Hepatocyte (in vitro differentiated cells): ENCODE measurements at regions not wholly inside any gene's neighbourhood (a gene's known extent, or its start where the extent isn't known, plus 50 kb on each side); places are given as distances from the start of the nearest gene placed in this dataset.
"Not testable (repeated sequence)": the region's sequence is repeated elsewhere in the genome, so short reads cannot be mapped to it uniquely, and the experiment has no call there.

ENCODE experiments used
- DNase-seq: peaks from one replicate; pipeline ENCODE4 v3.0.0-alpha.2; 2016; ENCODE audit warnings: low spot score
- H2AFZ ChIP-seq: fragments of 200-600 bp; sonication (generic); 2 replicates; pipeline ENCODE4 v1.6.0; 2016; ENCODE audit warnings: antibody characterized with exemption, mild to moderate bottlenecking
- H3K27ac ChIP-seq: fragments of 200-600 bp; sonication (generic); 2 replicates; pipeline ENCODE4 v1.5.1; 2016; ENCODE audit warnings: mild to moderate bottlenecking
- H3K27me3 ChIP-seq: fragments of 200-600 bp; sonication (generic); 2 replicates; pipeline ENCODE4 v1.6.1; 2016
- H3K36me3 ChIP-seq: fragments of 200-600 bp; sonication (generic); replicated peaks from 2 replicates; pipeline ENCODE4 v1.5.1; 2016; ENCODE audit warnings: low read depth; ENCODE audit not compliant: insufficient read depth
- H3K4me1 ChIP-seq: fragments of 200-600 bp; sonication (generic); 2 replicates; pipeline ENCODE4 v1.5.1; 2016; ENCODE audit warnings: mild to moderate bottlenecking, moderate library complexity; ENCODE audit not compliant: insufficient read depth
- H3K4me2 ChIP-seq: fragments of 200-600 bp; sonication (generic); 2 replicates; pipeline ENCODE4 v1.6.0; 2016
- H3K4me3 ChIP-seq: fragments of 200-600 bp; sonication (generic); 2 replicates; pipeline ENCODE4 v1.5.1; 2016; ENCODE audit warnings: mild to moderate bottlenecking
- H3K79me2 ChIP-seq: fragments of 200-600 bp; sonication (generic); 2 replicates; pipeline ENCODE4 v1.6.0; 2017; ENCODE audit warnings: mild to moderate bottlenecking
- H3K9me2 ChIP-seq: fragments of 200-600 bp; sonication (generic); replicated peaks from 2 replicates; pipeline ENCODE4 v1.6.0; 2017; ENCODE audit warnings: mild to moderate bottlenecking; ENCODE audit not compliant: insufficient read depth
- H3K9me3 ChIP-seq: fragments of 200-600 bp; sonication (generic); 2 replicates; pipeline ENCODE4 v1.5.1; 2016; ENCODE audit warnings: low read depth, mild to moderate bottlenecking
- H4K20me1 ChIP-seq: fragments of 200-600 bp; sonication (generic); 2 replicates; pipeline ENCODE4 v1.6.0; 2016; ENCODE audit warnings: mild to moderate bottlenecking; ENCODE audit not compliant: insufficient read depth, poor library complexity, severe bottlenecking
- EZH2 ChIP-seq: fragments of 200-600 bp; sonication (generic); IDR thresholded peaks from 2 replicates; pipeline ENCODE4 v1.6.1; 2016; ENCODE audit warnings: antibody characterized with exemption, mild to moderate bottlenecking, borderline replicate concordance
- EZH2phosphoT487 ChIP-seq: fragments of 200-600 bp; sonication (generic); IDR thresholded peaks from one replicate; pipeline ENCODE4 v1.6.1; 2018; ENCODE audit warnings: antibody characterized with exemption, mild to moderate bottlenecking, low read depth, moderate library complexity; ENCODE audit not compliant: unreplicated experiment, severe bottlenecking
- whole genome bisulfite sequencing: methylation state at CpG from one replicate; pipeline ENCODE4 v1.1.6; 2016; ENCODE audit warnings: low lambda C conversion rate; ENCODE audit errors: missing lambda C conversion rate; 5-methylcytosine and 5-hydroxymethylcytosine counted together
- TF ChIP-seq, protein P1 (sequence below): fragments of 200-600 bp; sonication (generic); IDR thresholded peaks from 2 replicates; pipeline ENCODE4 v1.5.1; 2016; ENCODE audit warnings: antibody characterized with exemption, mild to moderate bottlenecking; ENCODE audit not compliant: poor library complexity

- Histone ChIP-seq H3K4me1 (no peaks in the 10 kb centered on the region), H3K4me2 (no peak overlapping the region), H3K36me3 (no peaks in the 10 kb centered on the region), H3K9me2 (no peaks in the 10 kb centered on the region), H3K79me2 (no peaks in the 10 kb centered on the region), H3K9me3 (no peaks in the 10 kb centered on the region), H3K27me3 (no peaks in the 10 kb centered on the region), H4K20me1 (no peaks in the 10 kb centered on the region), H2AFZ (no peak overlapping the region), H3K4me3 (no peak overlapping the region), H3K27ac (no peak overlapping the region)
- no peak for TF ChIP-seq EZH2
- TF ChIP-seq, protein P1, sequence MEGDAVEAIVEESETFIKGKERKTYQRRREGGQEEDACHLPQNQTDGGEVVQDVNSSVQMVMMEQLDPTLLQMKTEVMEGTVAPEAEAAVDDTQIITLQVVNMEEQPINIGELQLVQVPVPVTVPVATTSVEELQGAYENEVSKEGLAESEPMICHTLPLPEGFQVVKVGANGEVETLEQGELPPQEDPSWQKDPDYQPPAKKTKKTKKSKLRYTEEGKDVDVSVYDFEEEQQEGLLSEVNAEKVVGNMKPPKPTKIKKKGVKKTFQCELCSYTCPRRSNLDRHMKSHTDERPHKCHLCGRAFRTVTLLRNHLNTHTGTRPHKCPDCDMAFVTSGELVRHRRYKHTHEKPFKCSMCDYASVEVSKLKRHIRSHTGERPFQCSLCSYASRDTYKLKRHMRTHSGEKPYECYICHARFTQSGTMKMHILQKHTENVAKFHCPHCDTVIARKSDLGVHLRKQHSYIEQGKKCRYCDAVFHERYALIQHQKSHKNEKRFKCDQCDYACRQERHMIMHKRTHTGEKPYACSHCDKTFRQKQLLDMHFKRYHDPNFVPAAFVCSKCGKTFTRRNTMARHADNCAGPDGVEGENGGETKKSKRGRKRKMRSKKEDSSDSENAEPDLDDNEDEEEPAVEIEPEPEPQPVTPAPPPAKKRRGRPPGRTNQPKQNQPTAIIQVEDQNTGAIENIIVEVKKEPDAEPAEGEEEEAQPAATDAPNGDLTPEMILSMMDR = no peak
- no peak for TF ChIP-seq EZH2phosphoT487
- WGBS = 75% methylated on average over 1 of the region's 1 CpG
- DNase-seq = no peak
Measured at GRCh38 chr1:211196880-211197279, 62.3 kb upstream of the RCOR3 start.

DNA sequence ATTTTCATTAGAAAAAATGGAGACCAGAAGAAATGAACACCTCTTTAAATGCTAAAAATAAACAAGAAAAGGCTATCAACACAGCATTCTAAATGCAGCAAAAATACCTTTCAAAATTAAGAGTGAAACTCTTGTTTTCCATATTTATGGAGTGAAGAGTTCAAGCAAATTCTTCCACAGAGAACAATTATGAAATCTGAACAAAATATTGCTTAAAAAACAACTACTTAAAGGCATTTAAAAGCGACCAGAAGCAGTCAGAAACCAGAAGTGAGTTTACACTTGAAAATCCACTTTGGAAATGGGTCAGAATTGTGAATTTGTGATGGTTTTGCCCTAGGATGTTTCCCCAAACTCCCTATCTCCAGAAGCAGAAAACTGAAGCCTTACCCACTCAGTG lies 60.9 kb upstream of the KCNH1 start:
- no peaks in the 10 kb centered on the region for H3K27me3 ChIP-seq
- TF ChIP-seq EZH2 = no peak
- TF ChIP-seq EZH2phosphoT487 = no peak
- TF ChIP-seq, protein P1 = no peak
- no peak overlapping the region for H3K27ac ChIP-seq
- no peaks in the 10 kb centered on the region for H3K9me2 ChIP-seq
- H4K20me1 ChIP-seq = no peaks in the 10 kb centered on the region
- H3K4me2 ChIP-seq = no peak overlapping the region
- WGBS = 65% methylated on average over 1 of the region's 1 CpG
- no peaks in the 10 kb centered on the region for H3K79me2 ChIP-seq
- H3K4me3 ChIP-seq = no peak overlapping the region
- H3K36me3 ChIP-seq = no peaks in the 10 kb centered on the region
- H3K9me3 ChIP-seq = no peaks in the 10 kb centered on the region
- no peaks in the 10 kb centered on the region for H3K4me1 ChIP-seq
- no peak for DNase-seq
- H2AFZ ChIP-seq = no peak overlapping the region

GRCh38 chr1:211192227-211192626 lies 58.3 kb upstream of the KCNH1 start:
- Histone ChIP-seq H3K9me3 (no peaks in the 10 kb centered on the region), H3K27me3 (no peaks in the 10 kb centered on the region), H3K4me1 (no peaks in the 10 kb centered on the region), H3K36me3 (no peaks in the 10 kb centered on the region), H4K20me1 (no peaks in the 10 kb centered on the region), H3K4me3 (no peak overlapping the region), H3K27ac (no peak overlapping the region), H2AFZ (no peak overlapping the region), H3K9me2 (no peaks in the 10 kb centered on the region), H3K79me2 (no peaks in the 10 kb centered on the region), H3K4me2 (no peak overlapping the region)
- 73% methylated on average over 3 of the region's 3 CpGs for WGBS
- TF ChIP-seq EZH2phosphoT487 (no peak), EZH2 (no peak)
- TF ChIP-seq, protein P1 = no peak
- DNase-seq = no peak

DNA sequence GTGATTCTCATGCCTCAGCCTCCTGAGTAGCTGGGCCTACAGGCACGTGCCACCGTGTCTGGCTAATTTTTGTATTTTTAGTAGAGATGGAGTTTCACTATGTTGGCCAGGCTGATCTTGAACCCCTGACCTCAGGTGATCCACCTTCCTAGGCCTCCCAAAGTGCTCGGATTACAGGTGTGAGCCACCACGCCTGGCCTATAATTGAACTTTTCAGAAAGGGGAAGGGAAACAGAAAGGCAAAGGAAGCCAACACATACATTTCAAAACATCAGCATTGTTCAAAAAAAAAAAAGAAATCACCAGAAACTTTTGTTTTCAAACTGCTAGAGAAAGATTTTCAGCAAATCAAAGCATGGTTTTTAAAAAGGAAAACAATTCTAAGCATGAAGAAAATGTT lies 54.8 kb upstream of the KCNH1 start:
- not testable (repeated sequence) for H3K36me3 ChIP-seq, H2AFZ ChIP-seq, H3K9me2 ChIP-seq, H3K27me3 ChIP-seq, H3K27ac ChIP-seq, H3K4me2 ChIP-seq, H3K4me1 ChIP-seq, DNase-seq, H3K4me3 ChIP-seq, H3K9me3 ChIP-seq, H3K79me2 ChIP-seq, H4K20me1 ChIP-seq
- 98% methylated on average over 4 of the region's 4 CpGs for WGBS
